GM12875 (cell line): ENCODE measurements at regions not wholly inside any gene's neighbourhood (a gene's known extent, or its start where the extent isn't known, plus 50 kb on each side); places are given as distances from the start of the nearest gene placed in this dataset.

Experiments used
- H3K4me3 ChIP-seq: one replicate; pipeline ENCODE4 v1.5.1; 2011; ENCODE audit warnings: low read depth, low read length, control low read depth
- TF ChIP-seq, protein P1 (sequence below): IDR thresholded peaks from 2 replicates; pipeline ENCODE4 v1.5.1; 2011; ENCODE audit warnings: low read depth, mild to moderate bottlenecking, control low read depth, inconsistent platforms, low read length, moderate library complexity, borderline replicate concordance; ENCODE audit not compliant: insufficient read depth

- no peak overlapping the region for H3K4me3 ChIP-seq
- TF ChIP-seq, protein P1, sequence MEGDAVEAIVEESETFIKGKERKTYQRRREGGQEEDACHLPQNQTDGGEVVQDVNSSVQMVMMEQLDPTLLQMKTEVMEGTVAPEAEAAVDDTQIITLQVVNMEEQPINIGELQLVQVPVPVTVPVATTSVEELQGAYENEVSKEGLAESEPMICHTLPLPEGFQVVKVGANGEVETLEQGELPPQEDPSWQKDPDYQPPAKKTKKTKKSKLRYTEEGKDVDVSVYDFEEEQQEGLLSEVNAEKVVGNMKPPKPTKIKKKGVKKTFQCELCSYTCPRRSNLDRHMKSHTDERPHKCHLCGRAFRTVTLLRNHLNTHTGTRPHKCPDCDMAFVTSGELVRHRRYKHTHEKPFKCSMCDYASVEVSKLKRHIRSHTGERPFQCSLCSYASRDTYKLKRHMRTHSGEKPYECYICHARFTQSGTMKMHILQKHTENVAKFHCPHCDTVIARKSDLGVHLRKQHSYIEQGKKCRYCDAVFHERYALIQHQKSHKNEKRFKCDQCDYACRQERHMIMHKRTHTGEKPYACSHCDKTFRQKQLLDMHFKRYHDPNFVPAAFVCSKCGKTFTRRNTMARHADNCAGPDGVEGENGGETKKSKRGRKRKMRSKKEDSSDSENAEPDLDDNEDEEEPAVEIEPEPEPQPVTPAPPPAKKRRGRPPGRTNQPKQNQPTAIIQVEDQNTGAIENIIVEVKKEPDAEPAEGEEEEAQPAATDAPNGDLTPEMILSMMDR = no peak
Observed at GRCh38 chr2:59150217-59150849, 909.2 kb upstream of the FANCL start.

- TF ChIP-seq, protein P1 = no peak
- no peak overlapping the region for H3K4me3 ChIP-seq
Observed at GRCh38 chr2:59149271-59149670, 908.1 kb upstream of the FANCL start.

DNA sequence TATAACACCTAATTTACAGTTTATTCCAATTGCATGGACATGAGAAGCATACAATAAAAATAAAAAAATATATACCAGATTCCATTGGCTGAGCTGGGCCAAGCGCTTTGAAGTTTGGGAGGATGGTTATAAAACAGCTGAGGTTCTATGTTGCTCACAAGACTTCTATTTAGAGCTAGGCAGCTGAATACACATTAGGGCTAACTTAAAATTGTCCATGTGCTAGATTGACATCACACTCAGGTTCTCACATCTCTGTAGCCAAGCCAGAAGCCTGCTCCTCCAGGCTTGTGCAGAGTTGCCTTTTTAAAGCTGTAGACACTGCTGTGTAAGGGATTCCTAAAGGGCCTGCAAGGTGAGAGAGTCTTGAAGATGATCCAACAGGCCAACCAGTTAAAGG lies 871.1 kb upstream of the FANCL start:
- TF ChIP-seq, protein P1 = no peak
- H3K4me3 ChIP-seq = no peak overlapping the region

GRCh38 chr2:59096973-59097372 lies 855.8 kb upstream of the FANCL start:
- TF ChIP-seq, protein P1 = no peak
- H3K4me3 ChIP-seq = no peak overlapping the region

DNA sequence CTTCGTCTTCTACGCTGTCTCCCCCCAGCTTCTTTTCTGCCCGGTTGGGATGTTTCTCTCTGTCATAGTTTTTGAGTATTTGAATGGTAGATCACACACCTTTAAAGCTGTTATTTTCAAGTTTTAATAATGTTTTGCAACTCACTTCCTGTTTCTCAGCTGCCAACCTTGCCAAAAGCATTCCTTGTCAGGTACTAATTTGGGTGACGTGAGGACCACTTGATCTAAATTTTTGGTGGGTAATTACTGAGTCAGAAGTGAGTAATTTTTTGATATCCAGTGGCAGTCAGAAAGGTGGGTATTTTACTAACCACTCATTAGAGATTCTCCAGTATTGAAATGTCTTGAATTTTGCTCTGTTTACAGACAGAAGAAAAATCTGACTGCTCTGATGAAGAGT lies 852.4 kb upstream of the FANCL start:
- TF ChIP-seq, protein P1 = no peak

DNA sequence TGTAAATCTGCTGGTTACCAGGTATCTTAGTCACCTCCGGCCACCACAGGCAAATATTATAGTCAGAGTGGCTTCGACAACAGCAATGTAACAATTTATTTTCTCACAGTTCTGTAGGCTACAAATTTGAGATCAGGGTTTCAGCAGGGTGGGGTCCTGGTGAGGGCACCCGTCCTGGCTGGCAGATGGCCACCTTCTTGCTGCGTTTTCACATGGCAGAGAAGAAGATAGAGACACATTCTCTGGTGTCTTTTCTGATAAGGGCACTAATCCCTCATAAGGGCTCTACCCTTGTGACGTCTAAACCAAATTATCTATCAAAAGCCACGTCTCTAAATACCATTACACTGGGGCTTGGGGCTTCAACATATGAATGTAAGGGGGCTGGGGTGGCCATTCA lies 843.2 kb upstream of the FANCL start:
- TF ChIP-seq, protein P1 = no peak
- no peak overlapping the region for H3K4me3 ChIP-seq

More for the DNA sequence above, 852.4 kb upstream of the FANCL start:
- no peak overlapping the region for H3K4me3 ChIP-seq

DNA sequence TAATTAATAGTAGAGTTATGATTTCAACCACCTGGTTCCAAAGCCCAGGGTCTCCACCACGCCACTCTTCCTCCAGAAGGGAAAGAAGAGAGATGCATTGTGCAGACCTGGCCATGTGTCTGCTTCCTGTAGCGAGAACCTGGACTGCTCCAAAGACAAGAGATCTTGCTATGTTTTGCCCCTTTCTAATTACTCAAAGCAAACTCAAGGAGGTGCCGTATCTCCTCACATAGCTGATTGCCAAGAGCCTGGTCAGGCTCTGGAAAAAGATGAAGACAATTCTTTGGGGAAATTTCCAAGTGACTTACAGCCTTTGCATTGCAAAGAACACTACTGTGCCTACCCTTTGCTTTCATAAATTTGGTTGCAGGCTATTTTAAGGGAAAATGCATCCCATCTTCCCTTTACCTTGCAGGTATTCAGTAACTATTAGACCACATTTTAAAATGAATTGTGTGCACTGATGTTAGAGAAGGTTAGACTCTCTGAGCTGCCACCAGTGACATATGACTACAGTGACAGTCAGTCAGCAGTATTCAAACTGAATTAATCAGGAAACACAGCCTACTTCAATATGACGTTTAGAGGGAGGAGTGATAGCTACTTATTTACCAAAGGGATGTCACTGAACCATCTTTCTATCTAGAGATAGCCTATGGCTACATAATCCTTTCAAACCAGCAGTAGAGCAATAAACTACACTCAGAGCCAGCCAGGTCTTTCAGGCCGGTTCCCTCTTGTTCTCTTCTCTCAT lies 842.1 kb upstream of the FANCL start:
- TF ChIP-seq, protein P1 = no peak
- H3K4me3 ChIP-seq = no peak overlapping the region
